GM12878 (cell line): ENCODE measurements at regions not wholly inside any gene's neighbourhood (a gene's known extent, or its start where the extent isn't known, plus 50 kb on each side); places are given as distances from the start of the nearest gene placed in this dataset.

Experiments
- CTCF ChIP-seq, 3 experiments: IDR thresholded peaks in 2 of 3; conservative IDR thresholded peaks in 1 of 3; 2 replicates each; pipeline ENCODE4 v1.5.1; 2011; ENCODE audit warnings: low read depth in 3 of 3, low read length in 3 of 3, mild to moderate bottlenecking in 3 of 3, control low read depth in 2 of 3, moderate library complexity in 2 of 3, inconsistent platforms in 1 of 3, mixed read lengths in 1 of 3; ENCODE audit not compliant: control insufficient read depth in 2 of 3, insufficient read depth in 1 of 3; ENCODE audit errors: extremely low read depth in 1 of 3
- USF2 ChIP-seq: IDR thresholded peaks from 2 replicates; pipeline ENCODE4 v1.6.1; 2011; ENCODE audit warnings: low read depth, low read length, improper control_type of control experiment, borderline replicate concordance

GRCh38 chr3:82802501-82802900, 1041.1 kb upstream of the GBE1 start:
- TF ChIP-seq USF2 (no peak), CTCF (IDR thresholded peaks at IDR 0.05 in 2 of 3, conservative IDR thresholded peaks at IDR 0.05 in 1 of 3; ENCODE audit: control insufficient read depth in 2 of 3, extremely low read depth in 1 of 3, insufficient read depth in 1 of 3, low read depth in 3 of 3, low read length in 3 of 3) (no peak)
